K562 (cell line): ENCODE measurements at regions not wholly inside any gene's neighbourhood (a gene's known extent, or its start where the extent isn't known, plus 50 kb on each side); places are given as distances from the start of the nearest gene placed in this dataset.

ENCODE experiments used
- HINFP ChIP-seq: fragments of 450-650 bp; conservative IDR thresholded peaks from 2 replicates; pipeline ENCODE4 v1.6.1; 2016; ENCODE audit warnings: missing genetic modification characterization, low read depth, mild to moderate bottlenecking, control low read depth, missing compliant biosample characterization
- MED1 ChIP-seq: sonication (generic); formaldehyde crosslinking; IDR thresholded peaks from 2 replicates; pipeline ENCODE4 v1.8.1; 2023; ENCODE audit warnings: missing genetic modification reagents, borderline replicate concordance
- ZNF512 ChIP-seq: IDR thresholded peaks from 2 replicates; pipeline ENCODE4 v1.6.1; 2016; ENCODE audit warnings: missing genetic modification characterization, missing compliant biosample characterization

- TF ChIP-seq HINFP (tag): no peak
- no peak for TF ChIP-seq ZNF512
- TF ChIP-seq MED1 (CRISPR knock-in tag): no peak
These were observed 76.7 kb upstream of the ZFP64 start for GRCh38 chr20:52268184-52268749.
